NCI-H1417 (cell line): ENCODE measurements at regions not wholly inside any gene's neighbourhood (a gene's known extent, or its start where the extent isn't known, plus 50 kb on each side); places are given as distances from the start of the nearest gene placed in this dataset.
"Not testable (repeated sequence)": the region's sequence is repeated elsewhere in the genome, so short reads cannot be mapped to it uniquely, and the experiment has no call there.

Experiments used
- DNase-seq, 3 experiments: peaks; one replicate each; lab custom pipeline; 2025; lab: John Stamatoyannopoulos, UW

- DNase-seq = no peak
Observed at GRCh38 chr20:12069181-12069580, 151.5 kb downstream of the BTBD3 start.

- DNase-seq = no peak
Observed at GRCh38 chr20:12072221-12072953, 154.7 kb downstream of the BTBD3 start.

- no peak for DNase-seq
Observed at GRCh38 chr20:12072954-12073264, 155.2 kb downstream of the BTBD3 start.

- no peak for DNase-seq
Observed at GRCh38 chr20:12074111-12074655, 156.5 kb downstream of the BTBD3 start.

- DNase-seq = no peak
Observed at GRCh38 chr20:12076200-12076599, 158.5 kb downstream of the BTBD3 start.

- DNase-seq = peak in 1 of 3 experiments; percentile 37
Observed at GRCh38 chr20:12077875-12078274, 160.2 kb downstream of the BTBD3 start.

- DNase-seq = no peak
Observed at GRCh38 chr20:12079490-12079889, 161.8 kb downstream of the BTBD3 start.

GRCh38 chr20:12083269-12083668 is 165.6 kb downstream of the BTBD3 start:
- DNase-seq = no peak

- no peak for DNase-seq
Observed at GRCh38 chr20:12084482-12084881, 166.8 kb downstream of the BTBD3 start.

GRCh38 chr20:12086359-12086758 is 168.7 kb downstream of the BTBD3 start:
- no peak for DNase-seq

- DNase-seq = no peak
Observed at GRCh38 chr20:12090920-12091319, 173.2 kb downstream of the BTBD3 start.

GRCh38 chr20:12093057-12093796 is 175.5 kb downstream of the BTBD3 start:
- no peak for DNase-seq

- not testable (repeated sequence) for DNase-seq
Observed at GRCh38 chr20:12093797-12094190, 176.1 kb downstream of the BTBD3 start.

GRCh38 chr20:12095180-12095920 is 177.7 kb downstream of the BTBD3 start:
- DNase-seq = no peak

- no peak for DNase-seq
Observed at GRCh38 chr20:12098421-12098820, 180.7 kb downstream of the BTBD3 start.

- DNase-seq = no peak
Observed at GRCh38 chr20:12108846-12109245, 191.2 kb downstream of the BTBD3 start.

GRCh38 chr20:12110274-12110673 is 192.6 kb downstream of the BTBD3 start:
- DNase-seq = no peak

GRCh38 chr20:12110711-12111110 is 193.0 kb downstream of the BTBD3 start:
- no peak for DNase-seq

GRCh38 chr20:12111431-12112088 is 193.9 kb downstream of the BTBD3 start:
- DNase-seq = no peak

GRCh38 chr20:12112089-12112474 is 194.4 kb downstream of the BTBD3 start:
- DNase-seq = no peak

GRCh38 chr20:12112665-12113064 is 195.0 kb downstream of the BTBD3 start:
- DNase-seq = no peak

- no peak for DNase-seq
Observed at GRCh38 chr20:12113075-12113467, 195.4 kb downstream of the BTBD3 start.
